Endothelial cell (in vitro differentiated cells): ENCODE measurements at regions not wholly inside any gene's neighbourhood (a gene's known extent, or its start where the extent isn't known, plus 50 kb on each side); places are given as distances from the start of the nearest gene placed in this dataset.

Experiments
- DNase-seq: peaks from one replicate; pipeline ENCODE4 v3.0.0; 2021; ENCODE audit warnings: low spot score
- H3K27ac Mint-ChIP-seq: one replicate; pipeline ENCODE4 v1.8.0; 2021; ENCODE audit warnings: mixed read lengths, inconsistent platforms; ENCODE audit not compliant: unreplicated experiment
- H3K27me3 Mint-ChIP-seq: one replicate; pipeline ENCODE4 v1.8.0; 2021; ENCODE audit warnings: mild to moderate bottlenecking, moderate library complexity, mixed read lengths, inconsistent platforms; ENCODE audit not compliant: unreplicated experiment
- H3K36me3 Mint-ChIP-seq: one replicate; pipeline ENCODE4 v1.8.0; 2021; ENCODE audit warnings: mild to moderate bottlenecking, low read depth, mixed read lengths, inconsistent platforms; ENCODE audit not compliant: unreplicated experiment
- H3K4me1 Mint-ChIP-seq: one replicate; pipeline ENCODE4 v1.8.0; 2021; ENCODE audit warnings: mild to moderate bottlenecking, mixed read lengths, inconsistent platforms; ENCODE audit not compliant: unreplicated experiment
- H3K4me3 Mint-ChIP-seq: one replicate; pipeline ENCODE4 v1.8.0; 2021; ENCODE audit warnings: mild to moderate bottlenecking, mixed read lengths, inconsistent platforms; ENCODE audit not compliant: unreplicated experiment
- H3K9me3 Mint-ChIP-seq: one replicate; pipeline ENCODE4 v1.8.0; 2021; ENCODE audit warnings: mixed read lengths, inconsistent platforms; ENCODE audit not compliant: unreplicated experiment
- TF ChIP-seq, protein P1 (sequence below): fragments of 200-600 bp; sonication (generic); IDR thresholded peaks from one replicate; pipeline ENCODE4 v1.5.0; 2021; ENCODE audit warnings: antibody characterized with exemption; ENCODE audit not compliant: unreplicated experiment

DNA sequence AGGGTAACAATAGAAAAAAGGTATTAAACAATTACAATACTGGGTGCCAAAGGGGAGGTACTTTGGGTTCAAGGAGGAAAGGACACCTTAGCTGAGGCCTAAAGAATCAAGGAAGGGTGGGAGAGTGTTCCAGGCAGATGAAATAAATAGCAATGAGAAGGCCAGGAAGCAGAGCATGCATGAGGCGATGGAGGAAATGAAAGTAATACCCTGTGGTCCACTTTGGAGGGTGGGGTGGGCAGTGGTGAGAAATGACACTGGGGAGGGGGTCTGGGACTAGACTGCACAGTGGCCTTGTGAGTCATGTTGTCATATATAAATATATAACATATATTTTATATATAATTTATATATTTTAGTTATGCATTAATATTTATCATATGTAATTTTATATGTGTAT, 55.9 kb downstream of the BHLHE40 start:
- no peaks in the 10 kb centered on the region for H3K9me3 Mint-ChIP-seq

DNA sequence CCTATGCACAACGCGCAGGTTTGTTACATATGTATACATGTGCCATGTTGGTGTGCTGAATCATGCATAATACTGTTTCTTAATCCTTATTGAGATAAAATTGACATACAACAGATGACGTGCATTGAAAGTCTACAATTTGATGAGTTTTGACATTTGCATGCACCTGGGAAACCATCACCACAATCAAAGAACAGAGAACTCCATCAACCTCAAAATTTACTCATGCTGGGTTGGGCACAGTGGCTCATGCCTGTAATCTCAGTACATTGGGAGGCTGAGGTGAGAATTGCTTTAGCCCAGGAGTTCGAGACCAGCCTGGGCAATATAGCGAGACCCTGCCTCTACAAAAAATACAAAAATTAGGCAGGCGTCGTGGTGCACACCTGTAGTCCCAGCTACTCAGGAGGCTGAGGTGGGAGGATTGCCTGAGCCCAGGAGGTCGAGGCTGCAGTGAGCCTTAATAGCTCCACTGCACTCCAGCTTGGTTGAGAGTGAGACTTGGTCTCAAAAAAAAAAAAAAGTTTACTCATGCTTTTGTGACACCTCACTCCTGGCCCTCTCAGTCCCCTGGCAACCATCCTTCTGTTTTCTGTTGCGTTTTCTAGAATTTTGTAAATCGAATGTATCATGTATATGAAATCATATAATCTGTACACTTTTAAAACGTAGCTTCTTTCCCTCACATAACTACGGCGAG, 56.6 kb downstream of the BHLHE40 start:
- Mint-ChIP-seq H3K27ac (no peak overlapping the region), H3K4me1 (peaks cover 4% of the 10 kb centered on the region), H3K36me3 (no peaks in the 10 kb centered on the region), H3K9me3 (no peaks in the 10 kb centered on the region), H3K27me3 (peaks cover 1% of the 10 kb centered on the region), H3K4me3 (no peak overlapping the region)
- TF ChIP-seq, protein P1, sequence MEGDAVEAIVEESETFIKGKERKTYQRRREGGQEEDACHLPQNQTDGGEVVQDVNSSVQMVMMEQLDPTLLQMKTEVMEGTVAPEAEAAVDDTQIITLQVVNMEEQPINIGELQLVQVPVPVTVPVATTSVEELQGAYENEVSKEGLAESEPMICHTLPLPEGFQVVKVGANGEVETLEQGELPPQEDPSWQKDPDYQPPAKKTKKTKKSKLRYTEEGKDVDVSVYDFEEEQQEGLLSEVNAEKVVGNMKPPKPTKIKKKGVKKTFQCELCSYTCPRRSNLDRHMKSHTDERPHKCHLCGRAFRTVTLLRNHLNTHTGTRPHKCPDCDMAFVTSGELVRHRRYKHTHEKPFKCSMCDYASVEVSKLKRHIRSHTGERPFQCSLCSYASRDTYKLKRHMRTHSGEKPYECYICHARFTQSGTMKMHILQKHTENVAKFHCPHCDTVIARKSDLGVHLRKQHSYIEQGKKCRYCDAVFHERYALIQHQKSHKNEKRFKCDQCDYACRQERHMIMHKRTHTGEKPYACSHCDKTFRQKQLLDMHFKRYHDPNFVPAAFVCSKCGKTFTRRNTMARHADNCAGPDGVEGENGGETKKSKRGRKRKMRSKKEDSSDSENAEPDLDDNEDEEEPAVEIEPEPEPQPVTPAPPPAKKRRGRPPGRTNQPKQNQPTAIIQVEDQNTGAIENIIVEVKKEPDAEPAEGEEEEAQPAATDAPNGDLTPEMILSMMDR = no peak
- no peak for DNase-seq

More for the DNA sequence above, 55.9 kb downstream of the BHLHE40 start:
- no peak overlapping the region for H3K4me3 Mint-ChIP-seq
- H3K36me3 Mint-ChIP-seq = no peaks in the 10 kb centered on the region
- H3K27ac Mint-ChIP-seq = no peak overlapping the region
- peaks cover 1% of the 10 kb centered on the region for H3K27me3 Mint-ChIP-seq
- H3K4me1 Mint-ChIP-seq = peaks cover 4% of the 10 kb centered on the region
- TF ChIP-seq, protein P1 = no peak
- no peak for DNase-seq

DNA sequence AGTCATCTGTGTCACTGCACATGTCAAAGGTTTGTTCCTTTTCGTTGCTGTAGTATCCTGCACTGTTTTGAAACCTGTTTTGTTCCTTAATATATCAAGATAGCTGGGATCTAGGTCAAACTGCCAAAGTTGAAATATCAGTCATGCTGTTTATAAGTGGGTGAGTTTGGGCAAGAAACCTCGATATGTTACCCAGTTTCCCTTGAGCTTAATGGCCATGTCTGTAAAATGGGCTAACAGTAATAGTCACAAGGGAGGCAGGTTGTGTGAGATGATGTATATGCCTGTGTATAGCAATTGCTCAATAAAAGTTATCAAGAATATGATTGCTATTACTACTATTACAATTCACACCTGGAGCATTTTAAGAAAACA, 57.1 kb downstream of the BHLHE40 start:
- Mint-ChIP-seq H3K4me3 (no peak overlapping the region), H3K9me3 (no peaks in the 10 kb centered on the region), H3K27ac (no peak overlapping the region), H3K4me1 (peaks cover 3% of the 10 kb centered on the region), H3K27me3 (peaks cover 1% of the 10 kb centered on the region), H3K36me3 (no peaks in the 10 kb centered on the region)
- no peak for DNase-seq
- TF ChIP-seq, protein P1 = no peak

DNA sequence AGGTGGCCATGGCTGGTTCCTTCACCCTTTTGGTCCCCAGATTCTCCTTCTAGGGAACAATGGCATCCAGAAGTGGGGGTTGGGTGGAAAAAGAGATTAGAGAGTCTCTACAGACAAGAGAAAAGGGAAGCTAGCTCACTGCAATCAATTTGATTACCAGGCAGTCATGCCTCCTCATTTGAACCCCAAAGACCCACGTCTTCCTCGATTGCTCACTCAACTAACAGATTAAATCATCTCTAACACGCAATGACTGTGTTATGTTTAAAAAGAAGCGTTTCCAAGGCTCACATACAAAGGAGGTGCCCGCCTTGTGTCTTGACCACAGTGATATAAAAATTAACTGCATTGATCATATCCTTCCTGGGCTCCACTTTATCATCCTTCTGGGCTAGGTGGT, 57.6 kb downstream of the BHLHE40 start:
- H3K36me3 Mint-ChIP-seq = no peaks in the 10 kb centered on the region
- no peaks in the 10 kb centered on the region for H3K4me1 Mint-ChIP-seq
- H3K9me3 Mint-ChIP-seq = no peaks in the 10 kb centered on the region
- no peak overlapping the region for H3K27ac Mint-ChIP-seq
- peaks cover 1% of the 10 kb centered on the region for H3K27me3 Mint-ChIP-seq
- no peak overlapping the region for H3K4me3 Mint-ChIP-seq
- TF ChIP-seq, protein P1 = no peak
- no peak for DNase-seq

DNA sequence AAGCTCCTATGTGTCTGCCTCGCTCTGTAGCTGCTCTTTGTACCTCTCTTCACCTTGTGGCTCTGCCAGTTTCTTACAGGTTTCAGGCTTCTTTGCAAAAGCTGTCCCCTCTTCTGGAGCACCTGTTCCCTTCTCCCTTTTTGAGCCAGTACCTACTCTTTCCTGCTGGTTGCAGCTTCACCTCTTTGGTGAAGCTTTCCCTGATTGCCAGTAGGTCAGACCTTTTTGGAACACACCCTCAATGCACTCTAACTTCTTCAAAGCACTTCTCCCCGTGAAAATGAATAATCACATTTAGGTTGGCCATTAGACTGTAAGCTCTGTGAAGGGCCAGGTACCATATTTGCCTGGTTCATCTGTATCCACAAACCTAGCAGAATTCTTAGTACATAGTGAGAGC, 60.3 kb downstream of the BHLHE40 start:
- Mint-ChIP-seq H3K9me3 (no peaks in the 10 kb centered on the region), H3K4me1 (no peaks in the 10 kb centered on the region), H3K36me3 (no peaks in the 10 kb centered on the region), H3K27me3 (no peaks in the 10 kb centered on the region), H3K27ac (no peak overlapping the region), H3K4me3 (no peak overlapping the region)
- TF ChIP-seq, protein P1 = no peak
- no peak for DNase-seq
